H1 (cell line): ENCODE measurements at regions not wholly inside any gene's neighbourhood (a gene's known extent, or its start where the extent isn't known, plus 50 kb on each side); places are given as distances from the start of the nearest gene placed in this dataset.

Source experiments
- CTCF ChIA-PET: fragments of 300-600 bp; sonication (Branson Sonifier 250); formaldehyde crosslinking; loops from one replicate; lab custom pipeline; 2021; ENCODE audit not compliant: partially characterized antibody; lab: Charles Lee
- POLR2A ChIA-PET: fragments of 300-600 bp; sonication (Branson Sonifier 250); formaldehyde crosslinking; loops from one replicate; lab custom pipeline; 2021; ENCODE audit warnings: inconsistent platforms; ENCODE audit not compliant: partially characterized antibody; lab: Charles Lee
- DNase-seq, 2 experiments: peaks; one replicate each; pipeline versions ENCODE4 v3.0.0 to v3.0.0-alpha.2; 2010 to 2022; ENCODE audit warnings: low spot score in 2 of 2, low read depth in 1 of 2, mixed read lengths in 1 of 2
- FAIRE-seq: peaks from 2 replicates; lab custom pipeline; 2011; peaks lifted over from hg19 to GRCh38; lab: Jason Lieb, UNC
- H2AFZ ChIP-seq: 2 replicates; pipeline ENCODE4 v1.8.1; 2012; ENCODE audit warnings: low read length, inconsistent platforms
- H2AK5ac ChIP-seq: 2 replicates; pipeline ENCODE4 v1.6.1; 2013; ENCODE audit warnings: low read depth, low read length
- H2BK120ac ChIP-seq: replicated peaks from 2 replicates; pipeline ENCODE3; 2013; ENCODE audit warnings: low read depth, low read length, inconsistent platforms
- H2BK12ac ChIP-seq: 2 replicates; pipeline ENCODE4 v1.6.1; 2013; ENCODE audit warnings: low read depth, low read length
- H2BK15ac ChIP-seq: 2 replicates; pipeline ENCODE4 v1.6.1; 2013; ENCODE audit warnings: low read length
- H2BK20ac ChIP-seq: 2 replicates; pipeline ENCODE4 v1.6.1; 2013; ENCODE audit warnings: low read length
- H2BK5ac ChIP-seq: 2 replicates; pipeline ENCODE4 v1.6.1; 2013; ENCODE audit warnings: low read depth, low read length
- H3K14ac ChIP-seq: 2 replicates; pipeline ENCODE4 v1.6.1; 2013; ENCODE audit warnings: inconsistent platforms; ENCODE audit not compliant: insufficient read length
- H3K18ac ChIP-seq: 2 replicates; pipeline ENCODE4 v1.6.1; 2013; ENCODE audit warnings: low read length; ENCODE audit errors: extremely low read depth
- H3K23ac ChIP-seq: 2 replicates; pipeline ENCODE4 v1.6.1; 2013; ENCODE audit warnings: inconsistent platforms; ENCODE audit not compliant: insufficient read length
- H3K23me2 ChIP-seq: 2 replicates; pipeline ENCODE4 v1.6.1; 2013; ENCODE audit warnings: low read depth, low read length
- H3K27ac ChIP-seq: 2 replicates; pipeline ENCODE4 v1.6.1; 2011; ENCODE audit warnings: low read depth, low read length, inconsistent platforms
- H3K27me3 ChIP-seq, 4 experiments: replicated peaks in 1 of 4; 1 replicate in 1 of 4; 2 replicates in 3 of 4; pipeline versions ENCODE4 v1.6.1 to v1.8.1; 2011 to 2013; ENCODE audit warnings: low read length in 3 of 4, mild to moderate bottlenecking in 3 of 4, inconsistent platforms in 2 of 4, mixed read lengths in 2 of 4, moderate library complexity in 1 of 4; ENCODE audit not compliant: control insufficient read depth in 3 of 4, insufficient read depth in 3 of 4; ENCODE audit errors: extremely low read depth in 1 of 4
- H3K36me3 ChIP-seq, 4 experiments: 2 replicates each; pipeline versions ENCODE4 v1.6.1 to v1.8.1; 2011 to 2013; ENCODE audit warnings: mild to moderate bottlenecking in 4 of 4, low read length in 3 of 4, moderate library complexity in 2 of 4, control low read depth in 1 of 4, inconsistent platforms in 1 of 4; ENCODE audit not compliant: insufficient read depth in 4 of 4, control insufficient read depth in 2 of 4
- H3K4ac ChIP-seq: replicated peaks from 2 replicates; pipeline ENCODE3; 2013; ENCODE audit warnings: low read length, low read depth, mixed read lengths, inconsistent platforms; ENCODE audit not compliant: insufficient read length
- H3K4me1 ChIP-seq, 4 experiments: replicated peaks in 1 of 4; 1 replicate in 1 of 4; 2 replicates in 3 of 4; pipeline versions ENCODE4 v1.6.1 to v1.8.1; 2011 to 2013; ENCODE audit warnings: low read length in 3 of 4, inconsistent platforms in 2 of 4, mixed read lengths in 1 of 4; ENCODE audit not compliant: insufficient read depth in 4 of 4, control insufficient read depth in 3 of 4
- H3K4me2 ChIP-seq, 2 experiments: 2 replicates each; pipeline versions ENCODE4 v1.6.1 to v1.8.1; 2011 to 2013; ENCODE audit warnings: low read depth in 2 of 2, low read length in 2 of 2, control low read depth in 1 of 2, inconsistent platforms in 1 of 2, mild to moderate bottlenecking in 1 of 2; ENCODE audit not compliant: insufficient read depth in 1 of 2
- H3K4me3 ChIP-seq, 4 experiments: fragments of 200-600, 300-600 bp in 1 of 4; sonication (generic), shearing (Covaris generic), sonication (Bioruptor Twin) in 1 of 4; 2 replicates each; pipeline versions ENCODE4 v1.5.1 to v1.8.1; 2011 to 2016; ENCODE audit warnings: low read length in 4 of 4, low read depth in 3 of 4, control low read depth in 2 of 4, inconsistent platforms in 2 of 4, mild to moderate bottlenecking in 2 of 4, mixed read lengths in 1 of 4, moderate library complexity in 1 of 4; ENCODE audit not compliant: insufficient read depth in 2 of 4; ENCODE audit errors: extremely low read depth in 1 of 4
- H3K56ac ChIP-seq: replicated peaks from 2 replicates; pipeline ENCODE3; 2013; ENCODE audit warnings: low read depth, mild to moderate bottlenecking, mixed read lengths, low read length, inconsistent platforms; ENCODE audit not compliant: insufficient read length
- H3K79me1 ChIP-seq: 2 replicates; pipeline ENCODE4 v1.6.1; 2013; ENCODE audit warnings: low read depth, low read length, control low read depth
- H3K79me2 ChIP-seq, 2 experiments: 2 replicates each; pipeline versions ENCODE4 v1.6.1 to v1.8.1; 2012 to 2013; ENCODE audit warnings: low read length in 2 of 2, mild to moderate bottlenecking in 2 of 2, inconsistent platforms in 1 of 2; ENCODE audit not compliant: insufficient read depth in 2 of 2, control insufficient read depth in 1 of 2
- H3K9ac ChIP-seq, 4 experiments: replicated peaks in 1 of 4; 1 replicate in 1 of 4; 2 replicates in 3 of 4; pipeline versions ENCODE4 v1.6.1 to v1.8.1; 2011 to 2013; ENCODE audit warnings: low read depth in 3 of 4, low read length in 3 of 4, control low read depth in 2 of 4, mild to moderate bottlenecking in 2 of 4, moderate library complexity in 2 of 4, inconsistent platforms in 1 of 4; ENCODE audit errors: extremely low read depth in 1 of 4
- H3K9me3 ChIP-seq, 2 experiments: 2 replicates each; pipeline versions ENCODE4 v1.6.1 to v1.8.1; 2012 to 2013; ENCODE audit warnings: mild to moderate bottlenecking in 2 of 2, moderate library complexity in 2 of 2, control low read depth in 1 of 2, inconsistent platforms in 1 of 2, low read depth in 1 of 2, low read length in 1 of 2, mixed read lengths in 1 of 2; ENCODE audit not compliant: insufficient read depth in 2 of 2
- H4K20me1 ChIP-seq, 2 experiments: replicated peaks in 1 of 2; 2 replicates each; pipeline versions ENCODE3 to v1.8.1; 2011 to 2013; ENCODE audit warnings: inconsistent platforms in 2 of 2, low read length in 2 of 2, mild to moderate bottlenecking in 1 of 2; ENCODE audit not compliant: insufficient read depth in 2 of 2, control insufficient read depth in 1 of 2
- H4K5ac ChIP-seq: 2 replicates; pipeline ENCODE4 v1.6.1; 2013; ENCODE audit warnings: low read length, low read depth, mixed read lengths, inconsistent platforms; ENCODE audit not compliant: insufficient read length
- H4K8ac ChIP-seq: 2 replicates; pipeline ENCODE4 v1.8.0; 2013; ENCODE audit warnings: mild to moderate bottlenecking, moderate library complexity, low read length, inconsistent platforms; ENCODE audit not compliant: insufficient read depth; ENCODE audit errors: extremely low read depth
- H4K91ac ChIP-seq: replicated peaks from 2 replicates; pipeline ENCODE3; 2013; ENCODE audit warnings: low read length, mixed read lengths, inconsistent platforms; ENCODE audit not compliant: insufficient read length
- MAFK ChIP-seq: IDR thresholded peaks from 2 replicates; pipeline ENCODE4 v1.6.1; 2012; ENCODE audit warnings: low read depth, mild to moderate bottlenecking, improper control_type of control experiment, low read length
- NRF1 ChIP-seq: IDR thresholded peaks from 2 replicates; pipeline ENCODE4 v1.6.1; 2011; ENCODE audit warnings: mild to moderate bottlenecking, low read depth, low read length, improper control_type of control experiment
- POLR2A ChIP-seq, 2 experiments: IDR thresholded peaks; 1 replicate in 1 of 2; 2 replicates in 1 of 2; pipeline ENCODE4 v1.6.1; 2011; ENCODE audit warnings: low read depth in 2 of 2, low read length in 2 of 2, mild to moderate bottlenecking in 2 of 2; ENCODE audit errors: control extremely low read depth in 1 of 2
- RFX5 ChIP-seq: IDR thresholded peaks from 2 replicates; pipeline ENCODE4 v1.6.1; 2011; ENCODE audit warnings: low read depth, low read length, improper control_type of control experiment, borderline replicate concordance
- SIN3A ChIP-seq, 2 experiments: IDR thresholded peaks in 1 of 2; conservative IDR thresholded peaks in 1 of 2; 2 replicates each; pipeline ENCODE4 v1.6.1; 2011 to 2012; ENCODE audit warnings: low read length in 2 of 2, improper control_type of control experiment in 1 of 2, low read depth in 1 of 2, mild to moderate bottlenecking in 1 of 2
- SP1 ChIP-seq: IDR thresholded peaks from 2 replicates; pipeline ENCODE4 v1.6.1; 2011; ENCODE audit warnings: low read depth, low read length
- TEAD4 ChIP-seq: IDR thresholded peaks from 2 replicates; pipeline ENCODE4 v1.6.1; 2012; ENCODE audit warnings: low read depth, low read length, inconsistent platforms, mixed read lengths
- YY1 ChIP-seq: IDR thresholded peaks from 2 replicates; pipeline ENCODE4 v1.6.1; 2011; ENCODE audit warnings: low read depth, mild to moderate bottlenecking, low read length
- ZNF274 ChIP-seq: IDR thresholded peaks from 2 replicates; pipeline ENCODE4 v1.7.0; 2012; ENCODE audit warnings: low read length, borderline replicate concordance; ENCODE audit errors: extremely low read depth
- WGBS, 2 experiments: shearing (Covaris generic) in 1 of 2; methylation state at CpG; one replicate each; pipeline versions ENCODE4 v1.1.6 to v1.1.7; 2013 to 2015; ENCODE audit warnings: low lambda C conversion rate in 2 of 2, mixed read lengths in 2 of 2, inconsistent platforms in 1 of 2, low coverage in 1 of 2, missing lambda C conversion rate in 1 of 2; ENCODE audit not compliant: insufficient replicate concordance in 2 of 2, insufficient coverage in 1 of 2, insufficient read length in 1 of 2; ENCODE audit errors: extremely low coverage in 1 of 2, missing lambda C conversion rate in 1 of 2; 5-methylcytosine and 5-hydroxymethylcytosine counted together
- TF ChIP-seq, protein P1 (sequence below): IDR thresholded peaks from 2 replicates; pipeline ENCODE4 v1.6.1; 2011; ENCODE audit warnings: low read length, improper control_type of control experiment
- TF ChIP-seq, protein P2 (sequence below), 3 experiments: IDR thresholded peaks; 1 replicate in 2 of 3; 2 replicates in 1 of 3; pipeline versions ENCODE4 v1.5.1 to v1.6.1; 2011; ENCODE audit warnings: low read length in 3 of 3, mild to moderate bottlenecking in 3 of 3, inconsistent platforms in 2 of 3, low read depth in 1 of 3, moderate library complexity in 1 of 3; ENCODE audit not compliant: insufficient read depth in 1 of 3; ENCODE audit errors: control extremely low read depth in 1 of 3

DNA sequence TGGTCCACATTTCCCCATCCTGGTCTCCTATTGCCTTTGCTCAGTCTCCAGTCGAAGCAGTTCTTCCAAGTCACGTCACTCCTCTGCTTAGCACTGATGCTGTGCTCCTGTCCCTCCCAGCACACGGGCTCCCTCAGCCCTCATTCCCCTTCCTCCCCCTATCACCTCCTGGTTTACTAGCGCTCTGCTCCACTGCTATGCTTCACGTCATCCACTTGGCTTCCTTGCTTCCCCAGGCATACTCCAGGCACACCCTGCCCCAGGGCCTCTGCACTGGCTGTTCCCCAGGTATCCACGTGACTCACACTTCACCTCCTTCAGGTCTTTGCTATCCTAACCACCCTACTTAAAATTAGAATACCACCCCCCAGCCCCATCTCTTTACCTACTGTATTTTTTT, 269.3 kb downstream of the GLI2 start:
- no peaks in the 10 kb centered on the region for H3K23me2 ChIP-seq
- H3K27me3 ChIP-seq = peaks cover 0 to 13% (median 3%) of the 10 kb centered on the region in 4 experiments; a peak in 4 of 7 replicates
- no peak overlapping the region for H3K18ac ChIP-seq
- no peak overlapping the region for H3K14ac ChIP-seq
- no peak overlapping the region for H2AFZ ChIP-seq
- 72% methylated on average over 6 of the region's 6 CpGs; no CpG with 5 or more reads in 1 of the 2 experiments for WGBS, 2 experiments
- no peaks in the 10 kb centered on the region for H3K36me3 ChIP-seq
- H3K79me1 ChIP-seq = no peaks in the 10 kb centered on the region
- no peak overlapping the region for H3K4me2 ChIP-seq
- H4K8ac ChIP-seq = no peak overlapping the region
- 0 out of 2 replicates have a peak overlapping the region, but pooled peaks have one; percentile 76 for H2BK20ac ChIP-seq
- no peak overlapping the region for H3K4ac ChIP-seq
- POLR2A ChIA-PET = no interaction called here
- H2BK12ac ChIP-seq = peak overlapping the region; percentile 40; the same call in 1 of the 2 replicates
- DNase-seq (no peak), FAIRE-seq (no peak)
- no peak overlapping the region for H3K4me3 ChIP-seq
- H4K20me1 ChIP-seq = no peaks in the 10 kb centered on the region
- 0 out of 4 replicates have a peak, but pooled peaks cover 0 to 3% of the 10 kb centered on the region in 2 experiments for H3K9me3 ChIP-seq
- H3K79me2 ChIP-seq = no peaks in the 10 kb centered on the region
- H4K5ac ChIP-seq = no peak overlapping the region
- no peak overlapping the region for H3K9ac ChIP-seq
- H2BK5ac ChIP-seq = no peak overlapping the region
- no peak overlapping the region for H3K56ac ChIP-seq
- CTCF ChIA-PET = interaction anchor here (0.7 to 4.5 kb wide), 9 partner anchors 9 to 423 kb away, joined by 3 to 16 read pairs (median 7); no protein-coding TSS in a partner anchor
- no peak overlapping the region for H3K23ac ChIP-seq
- H2BK15ac ChIP-seq = no peak overlapping the region
- no peak overlapping the region for H2AK5ac ChIP-seq
- no peak overlapping the region for H2BK120ac ChIP-seq
- no peak overlapping the region for H4K91ac ChIP-seq
- peaks cover 3 to 9% (median 7%) of the 10 kb centered on the region in 4 experiments for H3K4me1 ChIP-seq
- H3K27ac ChIP-seq = no peak overlapping the region
- no peak for TF ChIP-seq NRF1
- TF ChIP-seq, protein P1, sequence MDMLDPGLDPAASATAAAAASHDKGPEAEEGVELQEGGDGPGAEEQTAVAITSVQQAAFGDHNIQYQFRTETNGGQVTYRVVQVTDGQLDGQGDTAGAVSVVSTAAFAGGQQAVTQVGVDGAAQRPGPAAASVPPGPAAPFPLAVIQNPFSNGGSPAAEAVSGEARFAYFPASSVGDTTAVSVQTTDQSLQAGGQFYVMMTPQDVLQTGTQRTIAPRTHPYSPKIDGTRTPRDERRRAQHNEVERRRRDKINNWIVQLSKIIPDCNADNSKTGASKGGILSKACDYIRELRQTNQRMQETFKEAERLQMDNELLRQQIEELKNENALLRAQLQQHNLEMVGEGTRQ = no peak
- no peak for TF ChIP-seq POLR2A (IDR thresholded peaks at IDR 0.05; ENCODE audit: control extremely low read depth in 1 of 2, low read depth in 2 of 2, low read length in 2 of 2)
- no peak for TF ChIP-seq ZNF274
- TF ChIP-seq, protein P2, sequence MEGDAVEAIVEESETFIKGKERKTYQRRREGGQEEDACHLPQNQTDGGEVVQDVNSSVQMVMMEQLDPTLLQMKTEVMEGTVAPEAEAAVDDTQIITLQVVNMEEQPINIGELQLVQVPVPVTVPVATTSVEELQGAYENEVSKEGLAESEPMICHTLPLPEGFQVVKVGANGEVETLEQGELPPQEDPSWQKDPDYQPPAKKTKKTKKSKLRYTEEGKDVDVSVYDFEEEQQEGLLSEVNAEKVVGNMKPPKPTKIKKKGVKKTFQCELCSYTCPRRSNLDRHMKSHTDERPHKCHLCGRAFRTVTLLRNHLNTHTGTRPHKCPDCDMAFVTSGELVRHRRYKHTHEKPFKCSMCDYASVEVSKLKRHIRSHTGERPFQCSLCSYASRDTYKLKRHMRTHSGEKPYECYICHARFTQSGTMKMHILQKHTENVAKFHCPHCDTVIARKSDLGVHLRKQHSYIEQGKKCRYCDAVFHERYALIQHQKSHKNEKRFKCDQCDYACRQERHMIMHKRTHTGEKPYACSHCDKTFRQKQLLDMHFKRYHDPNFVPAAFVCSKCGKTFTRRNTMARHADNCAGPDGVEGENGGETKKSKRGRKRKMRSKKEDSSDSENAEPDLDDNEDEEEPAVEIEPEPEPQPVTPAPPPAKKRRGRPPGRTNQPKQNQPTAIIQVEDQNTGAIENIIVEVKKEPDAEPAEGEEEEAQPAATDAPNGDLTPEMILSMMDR (IDR thresholded peaks at IDR 0.05; ENCODE audit: control extremely low read depth in 1 of 3, insufficient read depth in 1 of 3, low read depth in 1 of 3, low read length in 3 of 3) = no peak
- TF ChIP-seq MAFK = no peak
- TF ChIP-seq RFX5 = no peak
- no peak for TF ChIP-seq TEAD4
- TF ChIP-seq SIN3A (conservative IDR thresholded peaks at IDR 0.05 in 1 of 2, IDR thresholded peaks at IDR 0.05 in 1 of 2; ENCODE audit: low read depth in 1 of 2, low read length in 2 of 2) = no peak
- TF ChIP-seq YY1 = no peak
- TF ChIP-seq SP1 = no peak
